HG02884 (cell line): ENCODE measurements at regions not wholly inside any gene's neighbourhood (a gene's known extent, or its start where the extent isn't known, plus 50 kb on each side); places are given as distances from the start of the nearest gene placed in this dataset.
"Not testable (repeated sequence)": the region's sequence is repeated elsewhere in the genome, so short reads cannot be mapped to it uniquely, and the experiment has no call there.

ENCODE experiments used
- ATAC-seq: cut with Tn5 transposase; IDR thresholded peaks from one replicate; pipeline ENCODE4 v1.9.1; 2021; ENCODE audit warnings: mild to moderate bottlenecking, moderate library complexity; ENCODE audit not compliant: unreplicated experiment

- no peak for ATAC-seq
Measured at GRCh38 chr21:15119486-15119885, 54.7 kb upstream of the NRIP1 start.

DNA sequence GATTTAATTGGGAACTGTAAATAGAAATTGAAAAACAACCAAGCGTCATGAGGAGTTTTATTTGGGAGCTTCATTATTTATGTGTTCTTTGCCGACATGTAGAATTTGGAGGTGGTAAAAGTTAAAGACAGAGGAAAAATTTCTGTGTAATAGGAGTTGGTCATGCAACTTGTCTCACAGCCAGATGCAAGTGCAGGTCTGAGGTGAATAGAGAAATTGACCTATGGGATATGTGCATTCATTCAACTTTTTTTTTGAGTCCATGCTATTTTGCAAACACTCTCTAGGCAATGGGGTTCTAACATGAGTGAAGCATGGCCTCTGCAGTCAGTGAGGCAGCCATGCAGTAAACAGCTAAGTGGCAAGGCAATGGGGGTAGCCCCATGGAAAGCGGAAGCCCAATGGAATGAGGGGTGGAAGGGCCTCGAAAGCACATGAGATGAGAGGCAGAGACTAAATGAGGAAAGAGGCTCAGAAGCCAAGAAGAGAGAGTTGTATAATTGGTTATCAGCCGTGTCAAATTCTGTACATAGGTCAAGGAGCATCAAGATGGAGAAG lies 56.4 kb upstream of the NRIP1 start:
- no peak for ATAC-seq

DNA sequence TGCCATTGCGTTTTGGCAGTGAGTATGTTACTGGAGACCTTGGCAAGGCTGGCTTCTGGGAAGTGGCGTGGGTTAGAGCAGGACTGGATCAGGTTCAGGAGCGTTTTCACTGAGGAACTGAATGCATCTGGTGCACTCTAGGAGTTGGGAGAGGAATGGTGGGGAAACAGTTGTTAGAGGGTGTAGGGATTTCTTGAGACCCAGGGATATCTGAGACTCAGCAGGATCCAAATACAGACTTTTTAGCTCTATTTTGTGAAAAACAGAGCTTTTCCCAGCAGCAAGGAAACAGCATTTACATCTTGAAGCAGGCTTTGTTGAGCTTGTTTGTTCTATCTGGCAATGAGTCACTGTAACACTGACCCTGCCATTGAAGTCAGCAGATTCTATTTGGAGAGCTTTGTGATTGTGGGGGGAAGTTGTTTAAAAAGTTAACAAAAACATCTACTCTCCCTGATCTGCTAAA lies 56.9 kb upstream of the NRIP1 start:
- no peak for ATAC-seq

DNA sequence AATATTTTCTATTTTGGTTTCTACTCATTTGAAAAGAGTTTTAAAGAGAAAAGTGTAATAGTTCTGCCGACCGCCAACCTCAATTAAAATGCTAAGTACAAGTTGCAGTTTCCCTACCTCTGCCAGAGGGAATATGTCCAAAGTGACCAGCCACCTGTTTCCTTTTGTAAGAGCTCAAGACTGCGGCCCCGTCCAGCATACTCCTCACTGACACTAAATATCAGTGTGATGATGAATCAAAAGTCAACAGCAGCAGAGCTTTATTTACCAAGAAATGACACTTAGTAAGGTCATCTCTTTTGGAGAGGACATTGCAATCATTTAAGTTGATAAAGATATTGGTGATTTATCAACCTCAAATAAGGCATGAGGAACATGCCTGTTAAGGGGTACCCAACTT lies 57.4 kb upstream of the NRIP1 start:
- no peak for ATAC-seq

- ATAC-seq: no peak
Measured at GRCh38 chr21:15124731-15125130, 59.9 kb upstream of the NRIP1 start.

- ATAC-seq: no peak
Measured at GRCh38 chr21:15126948-15127347, 62.1 kb upstream of the NRIP1 start.

GRCh38 chr21:15127437-15127836 lies 62.6 kb upstream of the NRIP1 start:
- no peak for ATAC-seq

GRCh38 chr21:15128267-15128666 lies 63.5 kb upstream of the NRIP1 start:
- ATAC-seq: no peak

DNA sequence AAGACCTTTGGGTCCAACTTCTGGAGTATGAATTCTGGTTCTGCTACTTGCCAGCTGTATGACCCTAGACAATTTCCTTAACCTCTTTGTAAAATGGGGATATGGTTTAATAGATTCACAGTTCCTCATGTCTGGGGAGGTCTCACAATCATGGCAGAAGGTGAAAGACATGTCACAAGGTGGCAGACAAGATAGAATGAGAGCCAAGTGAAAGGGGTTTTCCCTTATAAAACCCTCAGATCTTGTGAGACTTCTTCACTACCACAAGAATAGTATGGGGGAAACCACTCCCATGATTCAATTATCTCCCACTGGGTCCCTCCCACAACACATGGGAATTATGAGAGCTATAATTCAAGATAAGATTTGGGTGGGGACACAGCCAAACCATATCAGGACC lies 63.9 kb upstream of the NRIP1 start:
- not testable (repeated sequence) for ATAC-seq

GRCh38 chr21:15130326-15130725 lies 65.5 kb upstream of the NRIP1 start:
- no peak for ATAC-seq

- no peak for ATAC-seq
Measured at GRCh38 chr21:15130751-15131150, 66.0 kb upstream of the NRIP1 start.

DNA sequence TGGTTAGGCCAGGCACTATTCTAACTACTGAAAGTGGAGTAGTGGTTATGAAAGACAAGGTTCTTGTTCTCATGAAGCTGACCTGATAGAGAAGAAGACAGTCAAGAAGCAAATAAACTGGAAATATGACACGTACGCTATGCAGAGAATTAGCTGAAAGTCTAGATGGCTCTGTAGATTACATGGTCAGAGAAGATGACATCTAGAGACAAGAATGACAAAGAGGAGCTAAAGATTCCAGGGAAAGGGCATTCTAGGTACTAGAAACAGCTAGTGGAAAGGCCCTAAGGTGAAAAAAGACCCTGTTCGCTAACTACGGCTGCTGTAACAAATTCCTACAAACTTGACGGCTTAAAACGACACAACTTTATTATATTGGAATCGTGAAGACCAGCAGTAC lies 68.0 kb upstream of the NRIP1 start:
- no peak for ATAC-seq

GRCh38 chr21:15134701-15135470 lies 70.1 kb upstream of the NRIP1 start:
- no peak for ATAC-seq

DNA sequence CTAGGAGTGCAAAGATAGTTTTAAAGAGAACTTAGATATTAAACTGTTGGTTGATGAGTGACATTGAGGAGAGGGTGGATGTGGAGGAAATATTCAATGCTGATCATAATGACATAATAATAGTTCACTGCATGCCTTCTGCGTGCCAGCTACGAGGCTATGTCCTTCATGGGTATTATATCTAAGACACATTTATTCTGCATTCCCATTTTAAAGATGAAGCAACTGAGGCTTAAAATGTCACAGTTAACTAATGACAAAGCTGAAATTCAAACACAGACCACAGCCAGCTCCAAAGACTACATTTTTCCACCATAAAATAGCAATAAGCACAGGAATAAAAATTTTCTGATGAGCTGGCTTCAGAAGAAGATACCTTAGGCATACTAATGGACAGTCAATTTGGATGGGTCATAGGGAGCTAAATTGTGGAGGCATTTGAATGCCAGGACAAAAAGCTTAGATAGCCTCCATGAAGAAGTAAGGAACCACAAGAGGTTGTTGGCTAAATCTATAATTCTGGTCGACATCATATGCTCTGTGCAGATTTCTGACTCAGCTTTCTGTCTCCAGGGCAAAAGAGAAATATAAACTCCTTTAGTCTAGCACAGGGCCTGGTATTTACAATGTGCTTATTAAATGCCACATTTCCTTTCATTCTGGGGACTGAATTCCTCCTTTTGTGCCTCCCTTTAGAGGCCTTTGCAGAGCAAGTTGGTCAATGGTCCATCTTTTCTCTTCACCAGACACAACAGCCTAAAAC lies 71.2 kb upstream of the NRIP1 start:
- no peak for ATAC-seq

DNA sequence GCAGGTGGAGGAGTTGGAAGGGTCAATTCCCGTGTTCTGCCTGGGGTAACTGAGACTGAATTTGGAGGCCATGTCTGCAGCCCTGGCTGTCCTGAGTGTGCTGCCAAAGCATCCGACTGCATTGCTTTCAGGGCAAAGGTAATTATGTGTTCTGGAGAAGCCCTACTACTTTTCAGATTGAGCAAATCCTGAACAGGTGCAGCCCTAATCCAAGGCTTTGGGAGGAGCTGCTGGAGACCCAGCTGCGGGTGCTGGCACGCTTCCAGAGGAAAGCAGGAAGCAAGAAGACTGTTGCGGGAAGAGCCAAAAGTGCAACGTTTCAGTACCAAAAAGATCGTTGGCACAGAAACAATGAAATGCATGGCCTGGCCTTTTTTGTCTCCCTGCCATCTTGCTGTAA lies 73.7 kb upstream of the NRIP1 start:
- ATAC-seq: no peak

GRCh38 chr21:15139898-15140297 lies 75.1 kb upstream of the NRIP1 start:
- no peak for ATAC-seq

- ATAC-seq: no peak
Measured at GRCh38 chr21:15140321-15141019, 75.7 kb upstream of the NRIP1 start.

DNA sequence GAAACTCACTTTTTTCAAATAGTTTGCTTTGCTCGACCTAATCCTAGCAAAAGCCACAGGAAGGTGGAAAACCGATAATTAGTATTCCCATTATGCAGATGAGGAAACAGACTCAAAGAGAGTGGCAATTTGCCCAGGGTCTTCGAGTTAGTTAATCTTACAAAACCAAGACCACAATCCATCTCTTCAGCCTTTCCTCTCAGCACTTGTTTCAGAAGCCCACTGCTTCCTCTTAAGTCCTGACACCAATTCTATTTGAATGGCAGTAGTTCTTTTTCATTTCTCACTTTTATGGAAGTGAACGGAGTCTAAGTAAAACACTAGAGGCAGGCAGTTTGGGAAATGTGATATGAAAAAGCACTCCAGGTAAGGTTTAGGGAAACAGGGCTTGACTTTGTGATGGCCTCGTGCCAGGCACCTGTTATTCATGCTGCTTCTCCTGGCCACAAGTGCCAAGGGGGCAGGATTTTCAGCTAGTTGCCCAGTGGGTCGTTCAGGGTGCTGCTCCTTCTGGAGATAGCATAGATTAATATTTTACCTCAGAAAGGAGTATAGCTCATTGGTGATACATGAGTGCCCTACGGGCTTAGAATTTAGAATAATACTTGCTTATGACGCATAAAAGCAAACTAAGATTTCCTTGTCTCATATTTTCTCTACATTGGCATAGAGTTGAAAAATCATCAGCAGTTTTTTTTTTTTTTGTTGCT lies 76.6 kb upstream of the NRIP1 start:
- no peak for ATAC-seq

DNA sequence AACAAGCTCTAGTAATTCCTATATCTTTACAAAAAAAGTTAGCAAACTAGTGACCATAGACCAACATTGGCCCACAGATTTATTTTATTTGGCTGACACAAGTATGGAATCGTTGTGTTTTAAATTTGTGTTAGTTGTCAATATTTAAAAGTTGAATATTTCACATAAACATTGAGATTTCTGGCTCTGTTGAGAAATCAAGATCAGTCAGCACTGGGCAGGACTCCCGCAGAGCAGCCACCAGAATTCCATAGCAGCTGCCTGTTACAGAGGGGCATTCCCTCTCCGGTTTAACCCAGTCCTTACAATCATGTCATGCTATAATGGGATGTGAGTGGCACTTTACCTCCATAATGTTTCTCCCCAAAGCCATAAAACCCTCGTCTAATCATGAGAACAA lies 79.2 kb upstream of the NRIP1 start:
- ATAC-seq: no peak

GRCh38 chr21:15148437-15148836 lies 83.6 kb upstream of the NRIP1 start:
- ATAC-seq: no peak
